Common myeloid progenitor, CD34-positive (primary cell): ENCODE measurements at regions not wholly inside any gene's neighbourhood (a gene's known extent, or its start where the extent isn't known, plus 50 kb on each side); places are given as distances from the start of the nearest gene placed in this dataset.
A peak's percentile ranks its signal among the peaks of the same experiment; 100 is the strongest.

Experiments used
- CTCF ChIA-PET: fragments of 350-600 bp; sonication (Branson Sonifier 250); formaldehyde crosslinking; loops from one replicate; lab custom pipeline; 2021; ENCODE audit warnings: antibody characterized with exemption; lab: Charles Lee
- POLR2A ChIA-PET: fragments of 350-600 bp; sonication (Branson Sonifier 250); formaldehyde crosslinking; loops from one replicate; lab custom pipeline; 2021; ENCODE audit warnings: antibody characterized with exemption; lab: Charles Lee
- DNase-seq, 3 donors: peaks; one replicate each; pipeline versions ENCODE4 v3.0.0 to v3.0.0-alpha.2; 2013
- H3K27ac ChIP-seq, 2 experiments: 1 replicate in 1 of 2; 2 replicates in 1 of 2; pipeline ENCODE4 v1.7.0; 2013; ENCODE audit warnings: inconsistent platforms in 2 of 2, low read length in 2 of 2, mild to moderate bottlenecking in 2 of 2, low read depth in 1 of 2, moderate library complexity in 1 of 2; ENCODE audit not compliant: severe bottlenecking in 2 of 2, insufficient read depth in 1 of 2, poor library complexity in 1 of 2
- H3K27me3 ChIP-seq, 5 experiments: replicated peaks in 2 of 5; 1 replicate in 3 of 5; 2 replicates in 2 of 5; pipeline versions ENCODE4 v1.6.1 to v1.7.0; 2013; ENCODE audit warnings: low read length in 4 of 5, mild to moderate bottlenecking in 2 of 5, moderate library complexity in 2 of 5, inconsistent platforms in 1 of 5; ENCODE audit not compliant: insufficient read depth in 5 of 5, control insufficient read depth in 4 of 5
- H3K36me3 ChIP-seq, 4 experiments: 1 replicate in 2 of 4; 2 replicates in 2 of 4; pipeline versions ENCODE4 v1.6.1 to v1.7.0; 2013; ENCODE audit warnings: low read length in 3 of 4, control low read depth in 1 of 4, mild to moderate bottlenecking in 1 of 4; ENCODE audit not compliant: control insufficient read depth in 4 of 4, insufficient read depth in 4 of 4
- H3K4me1 ChIP-seq, 4 experiments: 1 replicate in 3 of 4; 2 replicates in 1 of 4; pipeline versions ENCODE4 v1.6.1 to v1.7.1; 2013; ENCODE audit warnings: low read length in 3 of 4, mild to moderate bottlenecking in 3 of 4, control low read depth in 1 of 4, inconsistent platforms in 1 of 4, moderate library complexity in 1 of 4; ENCODE audit not compliant: control insufficient read depth in 4 of 4, insufficient read depth in 4 of 4; ENCODE audit errors: control extremely low read depth in 1 of 4
- H3K4me3 ChIP-seq, 7 experiments: 1 replicate in 4 of 7; 2 replicates in 3 of 7; pipeline versions ENCODE4 v1.5.1 to v1.7.0; 2013; ENCODE audit warnings: mild to moderate bottlenecking in 7 of 7, low read length in 6 of 7, moderate library complexity in 6 of 7, inconsistent platforms in 2 of 7, low read depth in 2 of 7, control low read depth in 1 of 7; ENCODE audit not compliant: insufficient read depth in 4 of 7, control insufficient read depth in 1 of 7; ENCODE audit errors: extremely low read depth in 1 of 7
- H3K9me3 ChIP-seq, 5 experiments: 1 replicate in 4 of 5; 2 replicates in 1 of 5; pipeline versions ENCODE4 v1.6.1 to v1.7.1; 2013; ENCODE audit warnings: low read length in 4 of 5, mild to moderate bottlenecking in 2 of 5, inconsistent platforms in 1 of 5, low read depth in 1 of 5, moderate library complexity in 1 of 5; ENCODE audit not compliant: control insufficient read depth in 4 of 5, insufficient read depth in 2 of 5; ENCODE audit errors: control extremely low read depth in 1 of 5
- WGBS: methylation state at CpG from one replicate; pipeline ENCODE4 v1.1.5; 2013; ENCODE audit not compliant: insufficient coverage; 5-methylcytosine and 5-hydroxymethylcytosine counted together

DNA sequence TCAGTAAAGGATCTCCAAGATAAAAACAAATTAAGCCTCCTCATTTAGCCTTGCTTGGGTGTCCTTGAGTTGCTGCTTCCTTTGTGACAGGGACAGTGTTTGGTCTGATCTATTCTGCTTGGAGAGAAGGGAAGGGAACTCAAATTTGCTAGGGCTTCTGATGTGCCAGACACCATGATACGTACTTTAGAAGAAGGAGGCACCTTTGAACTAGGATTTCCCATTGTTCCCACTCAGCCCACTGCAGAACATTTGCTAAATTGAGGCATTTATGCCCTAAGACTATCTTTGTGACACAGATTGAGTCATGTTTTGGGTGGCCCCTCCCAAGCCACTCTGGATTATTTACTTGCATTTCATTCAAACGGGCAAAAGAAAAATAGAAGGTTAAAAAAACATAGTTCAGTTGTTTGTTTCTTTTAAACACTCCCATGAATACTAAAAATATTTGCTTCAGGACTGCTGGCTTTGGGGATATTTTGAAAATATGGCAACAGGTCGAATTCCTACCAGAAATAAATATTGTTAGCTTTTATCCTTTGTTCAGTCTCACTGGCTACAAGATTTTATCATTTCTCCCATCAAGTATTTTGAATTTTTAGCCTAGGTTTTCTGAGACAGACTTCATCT lies 81.9 kb upstream of the WLS start:
- no peak for DNase-seq
- Histone ChIP-seq H3K27ac (no peak overlapping the region), H3K4me3 (no peak overlapping the region), H3K4me1 (no peaks in the 10 kb centered on the region), H3K27me3 (no peaks in the 10 kb centered on the region), H3K9me3 (no peaks in the 10 kb centered on the region), H3K36me3 (no peaks in the 10 kb centered on the region)
- WGBS, result 100% methylated on average over 1 of the region's 3 CpGs
- CTCF ChIA-PET, result interaction anchor here (0.7 to 1.2 kb wide), 3 partner anchors 29 to 197 kb away, joined by 3 to 6 read pairs (median 3); no protein-coding TSS in a partner anchor
- POLR2A ChIA-PET, result no interaction called here

DNA sequence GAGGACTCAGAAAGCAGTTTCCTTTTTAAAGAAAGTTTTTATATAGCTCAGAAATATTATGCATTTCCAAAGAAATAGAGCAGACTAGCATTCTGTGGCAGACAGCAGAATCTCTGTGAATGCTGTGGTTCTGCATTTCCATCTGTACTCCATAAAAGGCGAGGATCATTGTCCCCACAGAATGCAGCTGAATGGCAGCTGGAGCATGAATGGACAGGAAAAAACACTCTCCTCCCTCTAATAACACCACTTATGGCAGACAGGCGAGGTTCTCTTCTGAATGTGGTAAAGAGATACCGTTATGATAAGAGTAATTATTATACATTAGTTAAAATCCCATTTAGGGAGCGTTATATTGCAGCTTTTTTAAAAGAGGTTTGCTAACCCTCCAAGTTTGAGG lies 81.4 kb upstream of the WLS start:
- Histone ChIP-seq H3K4me1 (no peaks in the 10 kb centered on the region), H3K27ac (no peak overlapping the region), H3K9me3 (no peaks in the 10 kb centered on the region), H3K4me3 (no peak overlapping the region), H3K36me3 (no peaks in the 10 kb centered on the region), H3K27me3 (no peaks in the 10 kb centered on the region)
- 86% methylated on average over 1 of the region's 4 CpGs for WGBS
- no peak for DNase-seq
- POLR2A ChIA-PET, result no interaction called here
- CTCF ChIA-PET, result interaction anchor here (0.9 to 1.2 kb wide), 2 partner anchors 29 to 120 kb away, joined by 3 to 6 read pairs; no protein-coding TSS in a partner anchor

DNA sequence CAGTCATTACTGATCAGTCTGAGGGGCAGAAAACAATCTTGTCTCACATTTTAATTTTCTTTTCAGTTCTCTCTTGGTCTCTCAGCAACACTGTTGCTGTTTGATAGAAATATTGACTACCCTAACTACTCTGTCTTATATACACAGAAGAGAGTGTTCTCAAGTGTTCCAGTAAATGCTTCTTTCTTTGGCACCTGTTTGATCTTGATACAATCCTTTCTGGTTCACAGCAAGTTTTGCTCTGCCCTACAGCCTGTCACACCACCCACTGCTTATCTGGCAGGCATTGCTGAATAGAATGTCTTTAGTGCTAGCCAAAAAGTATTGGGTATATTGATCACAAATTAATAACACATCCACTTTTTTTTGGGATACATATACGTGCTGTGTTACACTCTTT lies 75.7 kb upstream of the WLS start:
- Histone ChIP-seq H3K4me1 (no peaks in the 10 kb centered on the region), H3K9me3 (no peaks in the 10 kb centered on the region), H3K27ac (no peak overlapping the region), H3K27me3 (no peaks in the 10 kb centered on the region), H3K4me3 (no peak overlapping the region), H3K36me3 (no peaks in the 10 kb centered on the region)
- POLR2A ChIA-PET, result no interaction called here
- CTCF ChIA-PET, result no interaction called here
- peak in 1 of 3 donors; percentile 11 for DNase-seq
- no CpG with 5 or more reads among the region's 1 CpG for WGBS

DNA sequence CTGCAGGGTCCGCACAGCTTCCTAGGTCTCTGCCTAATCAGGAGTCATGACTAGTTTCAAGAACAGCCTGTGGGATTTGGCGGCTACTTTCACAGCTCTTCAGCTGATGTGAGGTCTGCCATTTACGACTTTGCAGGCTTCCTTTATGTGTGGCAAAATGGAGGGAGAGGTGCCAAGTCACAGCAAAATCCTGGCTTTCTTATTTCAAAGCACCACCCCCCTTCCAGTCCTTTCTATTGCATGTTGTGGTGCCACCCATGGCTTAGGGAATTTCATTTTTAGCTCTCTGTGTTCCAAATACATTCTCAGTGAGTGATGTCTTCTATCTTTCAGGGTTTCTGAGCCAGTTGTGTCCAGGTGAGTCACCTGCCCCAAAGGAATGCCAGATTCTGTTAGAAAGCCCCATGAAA lies 75.1 kb upstream of the WLS start:
- Histone ChIP-seq H3K4me1 (no peaks in the 10 kb centered on the region), H3K27ac (no peak overlapping the region), H3K36me3 (no peaks in the 10 kb centered on the region), H3K27me3 (peaks cover 0 to 4% (median 0%) of the 10 kb centered on the region in 5 experiments), H3K4me3 (no peak overlapping the region), H3K9me3 (no peaks in the 10 kb centered on the region)
- 100% methylated on average over 1 of the region's 3 CpGs for WGBS
- ChIA-PET POLR2A (no interaction called here), CTCF (no interaction called here)
- DNase-seq, result no peak

DNA sequence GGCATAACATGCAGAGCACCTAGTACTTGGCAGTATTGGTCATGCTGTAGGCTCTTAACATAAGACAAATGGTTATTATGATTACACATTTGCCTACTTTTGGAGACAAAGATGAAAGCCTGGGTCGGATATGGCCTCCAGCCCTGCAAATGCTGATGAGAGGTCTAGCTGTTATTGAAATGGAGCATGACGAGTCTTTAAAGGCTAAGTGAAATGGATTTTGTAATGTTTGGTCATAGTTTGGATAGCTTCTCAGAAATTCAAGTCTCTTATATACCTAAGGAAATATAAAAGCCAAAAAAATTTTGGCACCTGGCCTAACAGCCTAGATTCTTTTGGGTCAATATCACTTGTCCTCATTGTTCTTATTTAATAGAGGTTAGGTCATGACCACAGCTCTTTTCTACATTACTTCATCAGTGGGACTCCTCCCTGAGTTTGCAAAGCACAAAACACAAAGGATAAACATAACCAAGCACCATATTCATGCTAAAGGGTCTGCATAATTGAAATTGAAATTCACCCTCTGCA lies 69.2 kb upstream of the WLS start:
- Histone ChIP-seq H3K27ac (no peak overlapping the region), H3K36me3 (no peaks in the 10 kb centered on the region), H3K4me3 (no peak overlapping the region), H3K9me3 (no peaks in the 10 kb centered on the region), H3K27me3 (peaks cover 0 to 4% (median 0%) of the 10 kb centered on the region in 5 experiments), H3K4me1 (no peaks in the 10 kb centered on the region)
- DNase-seq, result no peak
- 86% methylated on average over 1 of the region's 2 CpGs for WGBS
- ChIA-PET CTCF (interaction anchor here (0.5 kb wide), 1 partner anchor 170 kb away, joined by 3 read pairs; no protein-coding TSS in a partner anchor), POLR2A (no interaction called here)

DNA sequence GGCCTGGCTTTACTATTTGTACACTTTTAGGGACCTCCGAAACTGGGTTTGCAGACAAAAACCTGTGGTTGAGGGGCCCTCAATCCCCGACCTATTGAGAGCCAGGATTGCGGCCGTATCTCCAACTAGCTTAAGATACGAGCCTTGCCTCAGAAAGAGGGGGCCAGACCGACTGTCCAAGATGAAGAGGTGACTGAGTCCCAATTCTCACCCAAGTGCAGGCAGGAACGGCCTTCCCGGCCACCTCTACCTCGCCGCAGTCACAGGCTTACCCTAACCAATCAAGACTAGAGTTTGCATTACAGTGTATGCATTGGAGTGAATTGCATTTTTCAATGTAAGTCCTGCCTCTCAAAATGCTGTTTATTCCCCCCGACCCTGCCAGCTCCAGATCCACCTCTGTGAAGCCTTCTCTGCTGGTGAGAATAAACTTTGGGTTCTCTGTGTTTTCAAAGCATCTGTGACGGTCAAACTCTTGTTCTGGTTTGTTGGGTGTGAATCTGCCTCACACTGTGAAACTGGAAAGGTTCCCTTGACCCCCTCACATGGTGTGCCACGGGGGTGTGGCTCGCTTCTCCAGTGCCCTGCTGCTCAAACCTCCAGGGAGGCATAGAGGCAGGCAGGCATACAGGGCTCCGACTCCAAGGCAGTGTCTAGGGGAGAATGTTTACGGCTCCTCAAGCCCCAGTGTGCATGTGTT lies 62.2 kb upstream of the WLS start:
- POLR2A ChIA-PET, result no interaction called here
- H3K4me3 ChIP-seq, result no peak overlapping the region
- no peaks in the 10 kb centered on the region for H3K9me3 ChIP-seq
- CTCF ChIA-PET, result no interaction called here
- 97% methylated on average over 14 of the region's 16 CpGs for WGBS
- H3K36me3 ChIP-seq, result no peaks in the 10 kb centered on the region
- DNase-seq, result no peak
- H3K27ac ChIP-seq, result no peak overlapping the region
- H3K27me3 ChIP-seq, result no peaks in the 10 kb centered on the region
- peaks cover 0 to 13% (median 4%) of the 10 kb centered on the region in 4 experiments for H3K4me1 ChIP-seq
